ENCODE measurements at regions not wholly inside any gene's neighbourhood (a gene's known extent, or its start where the extent isn't known, plus 50 kb on each side); places are given as distances from the start of the nearest gene placed in this dataset.

GRCh38 chr22:44439356-44440223, 58.4 kb downstream of the RTL6 start:
- TF ChIP-seq NRF1 (conservative IDR thresholded peaks at IDR 0.05; ENCODE audit: low read depth, low read length): no peak
- TF ChIP-seq, protein P1, sequence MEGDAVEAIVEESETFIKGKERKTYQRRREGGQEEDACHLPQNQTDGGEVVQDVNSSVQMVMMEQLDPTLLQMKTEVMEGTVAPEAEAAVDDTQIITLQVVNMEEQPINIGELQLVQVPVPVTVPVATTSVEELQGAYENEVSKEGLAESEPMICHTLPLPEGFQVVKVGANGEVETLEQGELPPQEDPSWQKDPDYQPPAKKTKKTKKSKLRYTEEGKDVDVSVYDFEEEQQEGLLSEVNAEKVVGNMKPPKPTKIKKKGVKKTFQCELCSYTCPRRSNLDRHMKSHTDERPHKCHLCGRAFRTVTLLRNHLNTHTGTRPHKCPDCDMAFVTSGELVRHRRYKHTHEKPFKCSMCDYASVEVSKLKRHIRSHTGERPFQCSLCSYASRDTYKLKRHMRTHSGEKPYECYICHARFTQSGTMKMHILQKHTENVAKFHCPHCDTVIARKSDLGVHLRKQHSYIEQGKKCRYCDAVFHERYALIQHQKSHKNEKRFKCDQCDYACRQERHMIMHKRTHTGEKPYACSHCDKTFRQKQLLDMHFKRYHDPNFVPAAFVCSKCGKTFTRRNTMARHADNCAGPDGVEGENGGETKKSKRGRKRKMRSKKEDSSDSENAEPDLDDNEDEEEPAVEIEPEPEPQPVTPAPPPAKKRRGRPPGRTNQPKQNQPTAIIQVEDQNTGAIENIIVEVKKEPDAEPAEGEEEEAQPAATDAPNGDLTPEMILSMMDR (IDR thresholded peaks at IDR 0.05 in 2 of 3, conservative IDR thresholded peaks at IDR 0.05 in 1 of 3; ENCODE audit: control insufficient read depth in 2 of 3, extremely low read depth in 1 of 3, insufficient read depth in 1 of 3, low read depth in 3 of 3, low read length in 3 of 3): no peak
- TF ChIP-seq TCF12 (IDR thresholded peaks at IDR 0.05; ENCODE audit: low read depth, low read length): no peak
- TF ChIP-seq ZNF274 (IDR thresholded peaks at IDR 0.05; ENCODE audit: insufficient read depth, insufficient read length): no peak
- no peak for TF ChIP-seq TAF1 (IDR thresholded peaks at IDR 0.05; ENCODE audit: borderline replicate concordance, low read depth, low read length)
- no peak for TF ChIP-seq USF2 (IDR thresholded peaks at IDR 0.05; ENCODE audit: borderline replicate concordance, low read depth, low read length)
- TF ChIP-seq NR2C2 (IDR thresholded peaks at IDR 0.05; ENCODE audit: borderline replicate concordance, control insufficient read depth, insufficient read length, low read depth): no peak
- TF ChIP-seq, protein P2, sequence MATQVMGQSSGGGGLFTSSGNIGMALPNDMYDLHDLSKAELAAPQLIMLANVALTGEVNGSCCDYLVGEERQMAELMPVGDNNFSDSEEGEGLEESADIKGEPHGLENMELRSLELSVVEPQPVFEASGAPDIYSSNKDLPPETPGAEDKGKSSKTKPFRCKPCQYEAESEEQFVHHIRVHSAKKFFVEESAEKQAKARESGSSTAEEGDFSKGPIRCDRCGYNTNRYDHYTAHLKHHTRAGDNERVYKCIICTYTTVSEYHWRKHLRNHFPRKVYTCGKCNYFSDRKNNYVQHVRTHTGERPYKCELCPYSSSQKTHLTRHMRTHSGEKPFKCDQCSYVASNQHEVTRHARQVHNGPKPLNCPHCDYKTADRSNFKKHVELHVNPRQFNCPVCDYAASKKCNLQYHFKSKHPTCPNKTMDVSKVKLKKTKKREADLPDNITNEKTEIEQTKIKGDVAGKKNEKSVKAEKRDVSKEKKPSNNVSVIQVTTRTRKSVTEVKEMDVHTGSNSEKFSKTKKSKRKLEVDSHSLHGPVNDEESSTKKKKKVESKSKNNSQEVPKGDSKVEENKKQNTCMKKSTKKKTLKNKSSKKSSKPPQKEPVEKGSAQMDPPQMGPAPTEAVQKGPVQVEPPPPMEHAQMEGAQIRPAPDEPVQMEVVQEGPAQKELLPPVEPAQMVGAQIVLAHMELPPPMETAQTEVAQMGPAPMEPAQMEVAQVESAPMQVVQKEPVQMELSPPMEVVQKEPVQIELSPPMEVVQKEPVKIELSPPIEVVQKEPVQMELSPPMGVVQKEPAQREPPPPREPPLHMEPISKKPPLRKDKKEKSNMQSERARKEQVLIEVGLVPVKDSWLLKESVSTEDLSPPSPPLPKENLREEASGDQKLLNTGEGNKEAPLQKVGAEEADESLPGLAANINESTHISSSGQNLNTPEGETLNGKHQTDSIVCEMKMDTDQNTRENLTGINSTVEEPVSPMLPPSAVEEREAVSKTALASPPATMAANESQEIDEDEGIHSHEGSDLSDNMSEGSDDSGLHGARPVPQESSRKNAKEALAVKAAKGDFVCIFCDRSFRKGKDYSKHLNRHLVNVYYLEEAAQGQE (IDR thresholded peaks at IDR 0.05; ENCODE audit: low read depth, low read length): no peak
- no peak for TF ChIP-seq ATF7 (IDR thresholded peaks at IDR 0.05; ENCODE audit: low read depth)
- TF ChIP-seq, protein P3, sequence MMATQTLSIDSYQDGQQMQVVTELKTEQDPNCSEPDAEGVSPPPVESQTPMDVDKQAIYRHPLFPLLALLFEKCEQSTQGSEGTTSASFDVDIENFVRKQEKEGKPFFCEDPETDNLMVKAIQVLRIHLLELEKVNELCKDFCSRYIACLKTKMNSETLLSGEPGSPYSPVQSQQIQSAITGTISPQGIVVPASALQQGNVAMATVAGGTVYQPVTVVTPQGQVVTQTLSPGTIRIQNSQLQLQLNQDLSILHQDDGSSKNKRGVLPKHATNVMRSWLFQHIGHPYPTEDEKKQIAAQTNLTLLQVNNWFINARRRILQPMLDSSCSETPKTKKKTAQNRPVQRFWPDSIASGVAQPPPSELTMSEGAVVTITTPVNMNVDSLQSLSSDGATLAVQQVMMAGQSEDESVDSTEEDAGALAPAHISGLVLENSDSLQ (IDR thresholded peaks at IDR 0.05): no peak
- no peak for TF ChIP-seq SRF (IDR thresholded peaks at IDR 0.05; ENCODE audit: low read depth in 2 of 2, low read length in 2 of 2)
- TF ChIP-seq GABPA (IDR thresholded peaks at IDR 0.05; ENCODE audit: low read depth): no peak
- TF ChIP-seq NFIC (IDR thresholded peaks at IDR 0.05; ENCODE audit: low read depth, low read length): no peak
- TF ChIP-seq NFYB (IDR thresholded peaks at IDR 0.05; ENCODE audit: insufficient read depth, low read depth, low read length): no peak

All from GM12878 (cell line).